ENCODE measurements at regions not wholly inside any gene's neighbourhood (a gene's known extent, or its start where the extent isn't known, plus 50 kb on each side); places are given as distances from the start of the nearest gene placed in this dataset.
"Not testable (repeated sequence)": the region's sequence is repeated elsewhere in the genome, so short reads cannot be mapped to it uniquely, and the experiment has no call there.

DNA sequence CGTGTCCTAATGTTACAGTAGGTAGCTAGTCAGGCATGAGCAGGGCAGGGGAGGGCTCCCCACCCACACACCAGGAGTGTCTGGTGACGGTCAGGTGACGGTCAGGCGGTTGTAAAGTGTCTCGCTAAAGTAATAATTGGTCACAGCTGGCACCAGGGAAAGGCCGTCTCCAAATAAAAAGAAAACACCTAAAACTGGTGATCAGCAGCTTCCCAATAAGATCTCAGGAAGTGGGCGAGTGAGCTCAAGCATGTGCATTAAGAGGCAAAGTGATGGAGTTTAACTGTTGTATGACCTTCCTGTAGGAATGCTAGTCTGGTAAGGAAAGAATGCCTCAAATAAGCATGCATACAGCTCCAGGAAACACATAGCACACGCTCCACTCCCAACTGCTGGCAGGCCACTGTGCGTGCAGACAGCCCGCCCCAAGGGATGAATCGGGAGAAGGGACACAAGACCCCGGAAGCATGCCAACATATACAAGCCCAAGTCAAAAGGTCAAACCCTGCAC is 177.1 kb downstream of the RNF144A start:
- H3K4me3 Mint-ChIP-seq = no peak overlapping the region

DNA sequence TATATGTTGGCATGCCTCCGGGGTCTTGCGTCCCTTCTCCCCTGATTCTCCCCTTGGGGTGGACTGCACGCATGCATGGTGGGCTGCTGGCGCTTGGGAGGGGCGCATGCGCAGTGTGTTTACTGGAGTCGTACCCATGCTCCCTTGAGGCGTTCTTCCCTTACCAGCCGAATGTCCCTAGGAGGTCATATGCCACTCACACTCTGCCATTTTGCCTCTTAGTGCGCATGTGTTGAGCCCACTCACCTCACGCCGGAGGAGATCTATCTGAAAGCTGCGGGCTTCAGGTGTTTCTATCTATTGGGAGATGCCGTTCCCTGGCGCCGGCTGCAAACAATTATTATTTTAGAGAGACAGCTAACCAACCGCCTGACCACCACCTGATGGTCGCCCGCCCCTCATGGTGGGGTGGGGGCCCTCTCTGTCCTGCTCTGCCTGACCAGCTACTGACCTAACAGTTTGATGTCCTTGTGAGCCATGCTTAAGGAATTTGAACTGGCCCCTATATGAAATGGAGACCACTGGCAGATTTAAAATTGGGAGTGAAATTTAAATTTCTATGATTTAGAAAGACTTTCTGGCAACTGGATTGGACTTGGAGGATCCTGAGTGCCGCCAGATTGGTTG is 179.6 kb downstream of the RNF144A start:
- no peak for DNase-seq
- H3K27ac Mint-ChIP-seq = no peak overlapping the region
- peaks cover 0 to 6% of the 10 kb centered on the region in 2 donors for H3K36me3 Mint-ChIP-seq
- H3K27me3 Mint-ChIP-seq = peaks cover 17 to 29% (median 22%) of the 10 kb centered on the region in 3 donors
- peak overlapping the region in 2 of 8 donors; percentile 2 to 51 for H3K4me3 Mint-ChIP-seq
- peaks cover 6 to 14% (median 8%) of the 10 kb centered on the region in 3 donors for H3K4me1 Mint-ChIP-seq
- H3K9me3 Mint-ChIP-seq = peaks cover 3 to 18% (median 12%) of the 10 kb centered on the region in 7 donors
- no peak for ATAC-seq (ENCODE audit: low read depth in 2 of 2)

More for the DNA sequence above, 177.1 kb downstream of the RNF144A start:
- DNase-seq = no peak
- Mint-ChIP-seq H3K27ac (no peak overlapping the region), H3K36me3 (no peaks in the 10 kb centered on the region), H3K4me1 (peaks cover 6 to 8% (median 7%) of the 10 kb centered on the region in 3 donors), H3K27me3 (peaks cover 22 to 36% (median 25%) of the 10 kb centered on the region in 3 donors), H3K9me3 (no peaks in the 10 kb centered on the region)
- ATAC-seq (ENCODE audit: low read depth in 2 of 2) = no peak

DNA sequence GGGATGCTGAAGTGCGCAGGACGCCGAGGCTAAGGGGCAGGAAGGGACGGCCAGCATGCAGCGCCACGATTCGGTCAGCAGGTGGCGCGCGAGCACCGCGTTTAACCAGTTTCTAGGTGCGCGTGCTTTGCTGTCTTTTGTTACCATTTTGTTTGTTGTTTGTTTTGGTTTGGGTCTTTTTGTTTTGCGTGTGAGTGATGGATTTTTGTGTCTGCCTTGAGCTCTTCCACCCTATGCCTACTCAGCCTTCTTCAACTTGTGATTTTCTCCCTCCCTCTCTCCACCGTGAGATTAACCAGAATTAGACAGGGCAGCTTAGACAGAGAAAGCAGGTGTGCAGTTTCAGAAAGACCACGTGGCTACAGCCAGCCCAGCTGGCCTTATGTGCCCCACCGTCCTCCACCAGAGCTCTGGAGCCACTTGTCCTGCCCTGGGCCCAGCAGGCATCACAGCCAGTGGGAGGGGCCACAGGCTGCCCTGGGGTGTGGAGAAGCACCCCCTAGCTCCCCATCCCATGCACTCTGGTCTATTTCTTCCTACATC is 180.2 kb downstream of the RNF144A start:
- peaks cover 0 to 6% of the 10 kb centered on the region in 2 donors for H3K36me3 Mint-ChIP-seq
- H3K9me3 Mint-ChIP-seq = peaks cover 3 to 18% (median 12%) of the 10 kb centered on the region in 7 donors
- no peak overlapping the region for H3K27ac Mint-ChIP-seq
- peaks cover 6 to 14% (median 8%) of the 10 kb centered on the region in 3 donors for H3K4me1 Mint-ChIP-seq
- ATAC-seq (ENCODE audit: low read depth in 2 of 2) (peak; percentile 62 to 83), DNase-seq (peak; percentile 63)
- H3K4me3 Mint-ChIP-seq = peak overlapping the region in 4 of 8 donors; percentile 2 to 59 (median 30)
- peaks cover 17 to 29% (median 22%) of the 10 kb centered on the region in 3 donors for H3K27me3 Mint-ChIP-seq

DNA sequence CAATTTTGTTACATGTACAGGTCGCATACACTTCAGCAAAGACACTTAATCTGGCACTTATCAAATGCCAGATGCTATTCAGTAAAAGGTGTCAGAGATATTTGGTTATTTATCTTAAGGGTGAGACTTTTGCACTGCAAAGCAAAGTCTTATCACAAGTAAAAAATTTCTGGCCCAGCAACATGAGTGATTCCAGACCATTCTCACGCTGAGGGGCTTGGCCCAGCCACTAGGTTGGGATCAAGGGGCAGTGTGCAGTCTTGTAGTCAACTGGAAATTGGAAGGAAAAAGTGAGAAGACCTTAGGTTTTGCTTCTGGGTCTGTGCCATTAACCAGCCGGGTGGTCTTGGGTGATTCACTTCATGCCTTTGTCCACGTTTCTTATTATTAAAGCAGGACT is 181.6 kb downstream of the RNF144A start:
- H3K4me1 Mint-ChIP-seq = peaks cover 6 to 14% (median 8%) of the 10 kb centered on the region in 3 donors
- H3K4me3 Mint-ChIP-seq = no peak overlapping the region
- DNase-seq = no peak
- H3K27ac Mint-ChIP-seq = no peak overlapping the region
- no peak for ATAC-seq (ENCODE audit: low read depth in 2 of 2)
- H3K9me3 Mint-ChIP-seq = peaks cover 3 to 18% (median 12%) of the 10 kb centered on the region in 7 donors
- peaks cover 0 to 6% of the 10 kb centered on the region in 2 donors for H3K36me3 Mint-ChIP-seq
- peaks cover 17 to 29% (median 17%) of the 10 kb centered on the region in 3 donors for H3K27me3 Mint-ChIP-seq

DNA sequence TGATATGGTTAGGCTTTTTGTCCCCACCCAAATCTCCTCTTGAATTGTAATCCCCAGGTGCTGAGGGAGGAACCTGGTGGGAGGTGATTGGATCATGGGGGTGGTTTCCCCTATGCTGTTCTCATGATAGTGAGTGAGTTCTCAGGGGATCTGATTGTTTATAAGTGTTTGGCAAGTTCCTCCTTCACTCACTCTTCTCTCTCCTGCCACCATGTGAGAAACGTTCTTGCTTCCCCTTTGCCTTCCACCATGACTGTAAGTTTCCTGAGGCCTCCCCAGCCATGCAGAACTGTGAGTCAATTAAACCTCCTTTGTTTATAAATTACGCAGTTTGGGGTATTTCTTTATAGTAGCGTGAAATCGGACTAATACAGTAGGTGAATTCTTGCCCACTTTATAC is 182.5 kb downstream of the RNF144A start:
- H3K36me3 Mint-ChIP-seq, H3K4me3 Mint-ChIP-seq: not testable (repeated sequence)
- Mint-ChIP-seq H3K27ac (peak overlapping the region in 1 of 6 donors; percentile 2), H3K27me3 (peaks cover 11 to 25% (median 16%) of the 10 kb centered on the region in 3 donors), H3K4me1 (peaks cover 6 to 14% (median 8%) of the 10 kb centered on the region in 3 donors), H3K9me3 (peaks cover 3 to 18% (median 12%) of the 10 kb centered on the region in 7 donors)
- ATAC-seq (ENCODE audit: low read depth in 2 of 2) = peak; percentile 30 to 52
- peak; percentile 12 for DNase-seq

DNA sequence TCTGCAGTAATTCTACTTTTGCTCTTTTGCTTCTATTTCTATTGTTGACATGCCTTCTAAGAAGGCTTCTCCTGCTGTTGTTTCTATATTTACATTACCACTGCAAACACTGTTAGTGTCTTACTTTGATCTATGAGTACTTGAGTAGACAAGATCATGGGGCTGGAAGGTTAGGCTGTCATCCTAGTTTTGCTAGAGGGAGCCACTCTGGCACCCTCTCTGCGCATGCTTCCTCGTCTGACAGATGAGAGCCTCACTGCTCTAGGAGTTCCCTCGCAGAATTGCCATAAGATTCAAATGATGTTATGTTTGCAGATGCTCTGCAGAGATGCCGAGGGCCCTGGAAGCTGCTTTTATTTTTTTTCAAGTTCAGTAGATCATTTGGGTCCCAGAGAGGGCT is 185.6 kb downstream of the RNF144A start:
- Mint-ChIP-seq H3K4me1 (peaks cover 0 to 7% (median 0%) of the 10 kb centered on the region in 3 donors), H3K27me3 (no peaks in the 10 kb centered on the region), H3K27ac (no peak overlapping the region), H3K36me3 (peaks cover 0 to 6% of the 10 kb centered on the region in 2 donors), H3K4me3 (peak overlapping the region in 1 of 8 donors; percentile 4), H3K9me3 (peaks cover 3 to 18% (median 12%) of the 10 kb centered on the region in 7 donors)
- DNase-seq = no peak
- ATAC-seq (ENCODE audit: low read depth in 2 of 2) = no peak

DNA sequence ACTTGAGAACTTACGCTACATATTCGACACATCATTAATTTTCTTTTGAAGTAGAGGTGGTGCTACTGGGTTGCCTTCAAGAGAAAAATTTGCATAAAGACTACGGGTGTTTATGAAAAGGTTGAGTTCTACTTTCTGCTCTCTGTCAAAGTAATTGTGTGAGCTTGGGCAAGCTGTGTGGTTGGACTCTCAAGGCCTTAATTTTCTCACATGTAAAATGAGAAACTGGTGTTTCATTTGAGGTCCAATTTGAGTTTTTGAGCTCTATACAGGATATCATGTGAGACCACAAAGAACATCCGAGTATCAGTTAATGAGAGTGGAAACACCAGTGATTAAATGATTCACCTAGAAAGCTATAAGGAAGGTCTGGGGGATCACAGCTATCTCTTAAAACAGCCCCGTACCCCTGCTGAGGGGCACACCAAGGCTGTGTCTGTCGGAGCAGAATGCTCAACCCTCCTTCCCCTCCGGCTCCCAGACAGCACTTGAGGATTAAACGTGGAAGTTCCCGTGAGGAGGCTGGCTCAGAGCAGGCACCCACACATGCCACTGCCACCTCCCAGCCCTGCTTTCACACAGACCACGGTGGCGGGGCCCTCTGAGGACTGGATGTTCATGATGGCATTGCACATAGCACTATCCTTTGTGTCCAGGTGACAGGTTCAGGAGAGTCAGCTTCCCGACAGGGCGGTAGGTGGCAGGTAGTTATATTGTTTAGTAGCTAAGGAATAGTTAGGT is 191.8 kb downstream of the RNF144A start:
- no peak for ATAC-seq (ENCODE audit: low read depth in 2 of 2)
- H3K9me3 Mint-ChIP-seq = peaks cover 0 to 6% (median 2%) of the 10 kb centered on the region in 7 donors
- no peak overlapping the region for H3K4me3 Mint-ChIP-seq
- no peak for DNase-seq
- peaks cover 0 to 5% (median 0%) of the 10 kb centered on the region in 3 donors for H3K27me3 Mint-ChIP-seq
- no peak overlapping the region for H3K27ac Mint-ChIP-seq
- no peaks in the 10 kb centered on the region for H3K4me1 Mint-ChIP-seq
- no peaks in the 10 kb centered on the region for H3K36me3 Mint-ChIP-seq

DNA sequence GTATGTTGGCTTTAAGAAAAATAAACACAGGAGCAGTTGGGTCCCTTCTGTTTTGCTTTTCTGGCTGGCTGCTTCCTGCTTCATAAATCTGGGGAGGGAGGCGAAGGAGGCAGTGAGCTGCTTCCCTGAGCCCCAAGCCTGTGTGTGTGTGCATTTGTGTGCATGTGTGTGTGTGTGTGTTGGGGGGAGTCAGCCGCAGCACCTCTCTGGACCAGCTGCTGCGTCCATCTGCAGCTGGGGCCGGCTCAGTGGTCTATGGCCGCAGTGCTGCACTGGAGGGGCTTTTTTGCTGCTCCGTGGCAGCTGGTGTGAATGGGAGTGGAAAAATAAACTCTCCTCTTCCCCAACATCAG is 192.3 kb downstream of the RNF144A start:
- no peak for ATAC-seq (ENCODE audit: low read depth in 2 of 2)
- H3K9me3 Mint-ChIP-seq = peaks cover 0 to 11% (median 3%) of the 10 kb centered on the region in 7 donors
- DNase-seq = no peak
- H3K4me1 Mint-ChIP-seq = no peaks in the 10 kb centered on the region
- H3K27me3 Mint-ChIP-seq = peaks cover 0 to 5% (median 0%) of the 10 kb centered on the region in 3 donors
- no peak overlapping the region for H3K4me3 Mint-ChIP-seq
- peaks cover 0 to 3% of the 10 kb centered on the region in 2 donors for H3K36me3 Mint-ChIP-seq
- no peak overlapping the region for H3K27ac Mint-ChIP-seq

DNA sequence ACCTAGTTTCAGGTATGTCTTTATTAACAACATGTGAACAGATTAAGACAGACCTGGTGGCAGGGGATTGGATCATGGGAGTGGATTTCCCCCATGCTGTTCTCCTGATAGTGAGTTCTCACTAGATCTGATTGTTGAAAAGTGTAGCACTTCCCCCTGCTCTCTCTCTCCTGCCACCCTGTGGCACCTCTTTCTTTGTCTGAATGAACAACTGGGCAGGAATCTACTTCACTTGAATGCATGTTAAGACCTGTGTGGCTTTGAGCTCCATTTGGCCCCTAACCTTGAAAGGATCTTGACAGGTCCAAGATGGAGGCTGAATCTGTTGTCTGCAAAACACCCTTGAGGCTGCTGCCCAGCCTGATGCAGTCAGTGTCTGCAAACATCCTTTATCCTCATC is 194.4 kb downstream of the RNF144A start:
- peaks cover 0 to 11% of the 10 kb centered on the region in 2 donors for H3K36me3 Mint-ChIP-seq
- no peak for DNase-seq
- no peak overlapping the region for H3K27ac Mint-ChIP-seq
- ATAC-seq (ENCODE audit: low read depth in 2 of 2) = no peak
- H3K9me3 Mint-ChIP-seq = peaks cover 0 to 17% (median 9%) of the 10 kb centered on the region in 7 donors
- H3K4me1 Mint-ChIP-seq = no peaks in the 10 kb centered on the region
- no peak overlapping the region for H3K4me3 Mint-ChIP-seq
- peaks cover 0 to 11% (median 9%) of the 10 kb centered on the region in 3 donors for H3K27me3 Mint-ChIP-seq

DNA sequence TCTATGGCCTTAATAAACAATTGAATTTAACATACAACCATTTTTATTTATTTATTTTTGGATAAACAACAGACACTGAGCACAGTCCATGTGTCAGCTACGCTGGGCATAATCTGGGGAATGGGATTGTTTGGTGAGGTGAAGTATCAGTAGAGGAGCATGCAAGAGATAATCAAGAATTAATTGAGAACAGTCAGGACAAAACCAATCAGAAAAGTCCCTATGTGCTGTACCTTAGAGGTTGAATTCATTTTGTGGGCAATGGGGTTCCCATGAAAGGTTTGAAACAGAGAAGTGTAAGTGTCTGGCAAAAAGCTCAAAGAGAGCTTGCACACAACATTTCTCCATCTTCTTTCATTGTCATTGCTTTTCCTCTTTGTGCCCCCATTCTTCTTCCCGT is 198.2 kb downstream of the RNF144A start:
- peaks cover 0 to 11% of the 10 kb centered on the region in 2 donors for H3K36me3 Mint-ChIP-seq
- no peaks in the 10 kb centered on the region for H3K4me1 Mint-ChIP-seq
- no peak overlapping the region for H3K27ac Mint-ChIP-seq
- peaks cover 0 to 17% (median 9%) of the 10 kb centered on the region in 7 donors for H3K9me3 Mint-ChIP-seq
- H3K27me3 Mint-ChIP-seq = peaks cover 6 to 15% (median 14%) of the 10 kb centered on the region in 3 donors
- no peak for ATAC-seq (ENCODE audit: low read depth in 2 of 2)
- DNase-seq = no peak
- no peak overlapping the region for H3K4me3 Mint-ChIP-seq

DNA sequence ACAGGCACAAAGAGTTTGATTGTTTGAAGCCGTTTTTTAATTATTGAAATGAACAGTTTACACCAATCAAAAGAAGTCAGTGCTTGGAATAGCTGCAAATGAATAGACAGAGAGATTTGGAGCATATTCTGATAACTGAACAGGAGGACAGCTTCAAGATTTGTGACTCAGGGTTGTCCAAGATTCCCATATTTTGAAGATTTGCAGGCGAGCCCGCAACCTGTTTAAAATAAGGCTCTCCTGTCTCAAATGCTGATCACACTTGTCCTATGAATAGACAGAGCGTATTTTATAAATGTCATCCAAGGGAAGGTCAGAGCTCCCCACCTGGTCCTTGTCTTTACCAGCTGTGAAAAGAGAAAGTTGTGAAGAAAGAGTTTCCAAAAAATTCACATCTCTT is 198.7 kb downstream of the RNF144A start:
- Mint-ChIP-seq H3K9me3 (peaks cover 0 to 17% (median 9%) of the 10 kb centered on the region in 7 donors), H3K4me1 (no peaks in the 10 kb centered on the region), H3K36me3 (peaks cover 0 to 11% of the 10 kb centered on the region in 2 donors), H3K27me3 (peaks cover 6 to 14% (median 13%) of the 10 kb centered on the region in 3 donors), H3K27ac (no peak overlapping the region), H3K4me3 (no peak overlapping the region)
- DNase-seq (no peak), ATAC-seq (ENCODE audit: low read depth in 2 of 2) (no peak)

DNA sequence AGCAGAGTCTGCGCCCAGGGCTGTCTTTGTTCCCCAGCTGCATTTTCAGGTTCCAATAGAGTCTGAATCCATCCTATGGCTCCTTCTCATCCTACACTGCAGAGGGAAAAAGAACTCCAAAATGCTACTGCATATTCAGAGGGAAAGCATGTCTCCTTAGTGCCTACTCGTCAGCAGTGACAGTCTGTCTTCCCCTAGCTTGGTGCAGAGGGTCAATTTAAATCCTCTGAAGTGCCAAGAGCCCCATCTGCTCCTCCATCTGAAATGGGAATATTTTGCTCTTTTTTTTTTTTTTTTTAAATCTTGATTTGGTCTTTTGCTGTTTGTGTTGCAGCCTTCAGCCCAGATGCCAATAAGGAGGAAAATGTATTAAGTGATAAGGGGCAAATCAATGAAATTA is 199.3 kb downstream of the RNF144A start:
- DNase-seq (no peak), ATAC-seq (ENCODE audit: low read depth in 2 of 2) (no peak)
- no peak overlapping the region for H3K27ac Mint-ChIP-seq
- H3K9me3 Mint-ChIP-seq = peaks cover 0 to 17% (median 9%) of the 10 kb centered on the region in 7 donors
- H3K4me3 Mint-ChIP-seq = no peak overlapping the region
- peaks cover 6 to 14% (median 13%) of the 10 kb centered on the region in 3 donors for H3K27me3 Mint-ChIP-seq
- H3K4me1 Mint-ChIP-seq = no peaks in the 10 kb centered on the region
- H3K36me3 Mint-ChIP-seq = peaks cover 0 to 11% of the 10 kb centered on the region in 2 donors

DNA sequence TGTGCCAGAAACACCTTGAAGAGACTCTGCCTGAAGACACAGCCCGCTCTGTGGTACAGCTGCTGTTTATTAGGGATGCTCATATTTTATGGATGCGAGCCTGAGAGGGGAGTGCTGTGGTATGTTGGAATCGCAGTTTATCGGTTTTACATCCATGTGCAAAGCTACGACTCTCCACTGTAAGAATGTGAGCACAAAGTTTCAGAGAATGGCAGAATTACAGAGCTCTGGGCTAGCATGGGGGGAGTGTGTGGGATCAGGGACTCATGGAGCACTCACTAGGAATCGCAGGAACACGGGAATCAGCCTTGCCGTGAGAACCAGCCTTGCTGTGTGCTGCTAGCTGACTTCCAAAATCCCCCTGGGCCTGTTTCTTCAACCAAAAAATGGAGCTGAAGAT is 199.9 kb downstream of the RNF144A start:
- DNase-seq = no peak
- Mint-ChIP-seq H3K9me3 (peaks cover 0 to 17% (median 9%) of the 10 kb centered on the region in 7 donors), H3K27me3 (peaks cover 6 to 14% (median 13%) of the 10 kb centered on the region in 3 donors), H3K4me1 (no peaks in the 10 kb centered on the region), H3K4me3 (no peak overlapping the region), H3K36me3 (peaks cover 0 to 11% of the 10 kb centered on the region in 2 donors), H3K27ac (no peak overlapping the region)
- ATAC-seq (ENCODE audit: low read depth in 2 of 2) = no peak
